ENCODE measurements at regions not wholly inside any gene's neighbourhood (a gene's known extent, or its start where the extent isn't known, plus 50 kb on each side); places are given as distances from the start of the nearest gene placed in this dataset.
"Not testable (repeated sequence)": the region's sequence is repeated elsewhere in the genome, so short reads cannot be mapped to it uniquely, and the experiment has no call there.

- no peak for DNase-seq
Measured at GRCh38 chr14:44785096-44785495, 176.7 kb downstream of the KLHL28 start.

- no peak for DNase-seq
Measured at GRCh38 chr14:44783901-44784300, 177.8 kb downstream of the KLHL28 start.

GRCh38 chr14:44782775-44783238 is 178.9 kb downstream of the KLHL28 start:
- no peak for DNase-seq

- no peak for DNase-seq
Measured at GRCh38 chr14:44780989-44781388, 180.8 kb downstream of the KLHL28 start.

GRCh38 chr14:44778604-44779003 is 183.1 kb downstream of the KLHL28 start:
- DNase-seq = no peak

- DNase-seq = no peak
Measured at GRCh38 chr14:44777584-44777983, 184.2 kb downstream of the KLHL28 start.

- DNase-seq = no peak
Measured at GRCh38 chr14:44775248-44775647, 186.5 kb downstream of the KLHL28 start.

GRCh38 chr14:44774396-44774795 is 187.4 kb downstream of the KLHL28 start:
- no peak for DNase-seq

- no peak for DNase-seq
Measured at GRCh38 chr14:44771496-44771895, 190.3 kb downstream of the KLHL28 start.

- no peak for DNase-seq
Measured at GRCh38 chr14:44770201-44770600, 191.5 kb downstream of the KLHL28 start.

- no peak for DNase-seq
Measured at GRCh38 chr14:44768935-44769334, 192.8 kb downstream of the KLHL28 start.

GRCh38 chr14:44767646-44768173 is 194.0 kb downstream of the KLHL28 start:
- DNase-seq = no peak

GRCh38 chr14:44766285-44766684 is 195.5 kb downstream of the KLHL28 start:
- DNase-seq = no peak

- no peak for DNase-seq
Measured at GRCh38 chr14:44763356-44763755, 198.4 kb downstream of the KLHL28 start.

GRCh38 chr14:44759277-44759676 is 202.5 kb downstream of the KLHL28 start:
- DNase-seq = no peak

GRCh38 chr14:44756554-44756953 is 205.2 kb downstream of the KLHL28 start:
- DNase-seq = no peak

- DNase-seq = no peak
Measured at GRCh38 chr14:44745371-44745770, 216.4 kb downstream of the KLHL28 start.

- DNase-seq = no peak
Measured at GRCh38 chr14:44742202-44742601, 219.5 kb downstream of the KLHL28 start.

GRCh38 chr14:44741431-44741830 is 220.3 kb downstream of the KLHL28 start:
- DNase-seq = no peak

- no peak for DNase-seq
Measured at GRCh38 chr14:44736326-44736725, 225.4 kb downstream of the KLHL28 start.

- DNase-seq = no peak
Measured at GRCh38 chr14:44732144-44732543, 225.1 kb upstream of the FSCB start.

GRCh38 chr14:44730860-44731259 is 223.8 kb upstream of the FSCB start:
- DNase-seq = no peak

- DNase-seq = not testable (repeated sequence)
Measured at GRCh38 chr14:44721395-44721794, 214.3 kb upstream of the FSCB start.

GRCh38 chr14:44720707-44721106 is 213.6 kb upstream of the FSCB start:
- no peak for DNase-seq

Data from nucleus accumbens (tissue), 56 donors.